ENCODE measurements at regions not wholly inside any gene's neighbourhood (a gene's known extent, or its start where the extent isn't known, plus 50 kb on each side); places are given as distances from the start of the nearest gene placed in this dataset.

- DNase-seq (ENCODE audit: low spot score): no peak
Measured at GRCh38 chr16:80041410-80041809, 440.9 kb upstream of the MAF start.

- DNase-seq (ENCODE audit: low spot score): no peak
Measured at GRCh38 chr16:80040814-80041213, 440.3 kb upstream of the MAF start.

- DNase-seq (ENCODE audit: low spot score): no peak
Measured at GRCh38 chr16:80040413-80040812, 439.9 kb upstream of the MAF start.

GRCh38 chr16:80039777-80040176 is 439.2 kb upstream of the MAF start:
- DNase-seq (ENCODE audit: low spot score): no peak

GRCh38 chr16:80038566-80038965 is 438.0 kb upstream of the MAF start:
- DNase-seq (ENCODE audit: low spot score): no peak

DNA sequence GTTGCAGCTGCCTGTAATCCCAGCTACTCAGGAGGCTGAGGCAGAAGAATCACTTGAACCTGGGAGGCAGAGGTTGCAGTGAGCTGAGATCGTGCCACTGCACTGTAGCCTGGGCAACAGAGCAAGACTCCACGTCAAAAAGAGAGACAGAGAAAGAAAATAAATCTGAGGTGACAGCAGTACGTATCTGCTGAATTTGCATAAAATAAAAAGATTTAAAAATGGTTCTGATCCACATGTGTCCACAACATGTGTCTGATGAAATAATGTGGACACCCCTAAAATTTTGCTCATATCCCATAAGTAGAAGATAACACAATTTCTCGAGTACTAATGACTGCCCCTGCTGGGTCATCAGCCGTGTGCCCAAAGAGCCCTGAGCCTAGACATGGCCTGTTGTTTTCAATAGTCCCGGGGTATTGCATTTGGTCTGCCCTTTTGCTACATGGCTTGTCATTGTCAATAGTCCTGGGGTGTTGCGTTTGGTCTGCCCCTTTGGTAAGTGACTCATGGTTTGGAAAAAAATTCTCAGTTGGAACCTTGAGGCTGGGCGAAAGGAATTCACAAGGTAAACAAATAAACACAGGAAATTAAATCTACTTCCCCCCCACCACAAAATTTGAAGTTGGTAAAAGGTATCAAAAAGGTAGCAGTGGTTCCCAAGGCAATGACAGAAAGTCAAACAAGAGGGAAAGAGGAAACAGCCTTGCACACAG is 434.6 kb upstream of the MAF start:
- DNase-seq (ENCODE audit: low spot score): no peak

- no peak for DNase-seq (ENCODE audit: low spot score)
Measured at GRCh38 chr16:80034469-80034826, 433.9 kb upstream of the MAF start.

DNA sequence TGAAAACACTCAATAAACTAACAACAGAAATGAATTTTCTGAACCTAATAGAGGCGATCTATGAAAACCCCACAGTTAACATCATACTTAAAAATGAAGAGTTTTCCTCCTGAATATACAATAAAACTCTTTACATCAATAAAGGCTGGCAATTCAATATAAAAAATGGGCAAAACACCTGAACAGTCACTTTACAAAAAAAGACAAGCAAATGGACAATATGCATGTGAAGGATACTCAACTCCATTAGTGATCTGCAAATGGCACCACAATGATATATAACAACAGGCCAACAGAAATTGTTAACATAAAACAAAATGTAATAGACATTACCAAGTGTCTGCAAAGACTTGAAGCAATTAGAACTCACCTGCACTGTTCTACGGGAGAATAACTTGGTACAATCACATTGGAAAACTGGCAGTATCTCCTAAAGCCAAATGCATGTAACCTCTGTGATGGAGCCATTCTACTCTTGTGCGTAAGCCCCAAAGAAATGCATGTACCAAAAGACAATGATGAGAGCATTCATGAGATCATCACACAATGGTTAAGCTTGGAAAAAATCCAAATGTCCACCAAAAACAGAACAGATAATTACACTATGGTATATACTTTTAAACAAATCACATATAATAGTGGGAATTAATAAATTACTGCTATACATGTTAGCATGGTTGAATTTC is 433.4 kb upstream of the MAF start:
- no peak for DNase-seq (ENCODE audit: low spot score)

GRCh38 chr16:80029761-80030481 is 429.4 kb upstream of the MAF start:
- no peak for DNase-seq (ENCODE audit: low spot score)

- no peak for DNase-seq (ENCODE audit: low spot score)
Measured at GRCh38 chr16:80029381-80029630, 428.8 kb upstream of the MAF start.

DNA sequence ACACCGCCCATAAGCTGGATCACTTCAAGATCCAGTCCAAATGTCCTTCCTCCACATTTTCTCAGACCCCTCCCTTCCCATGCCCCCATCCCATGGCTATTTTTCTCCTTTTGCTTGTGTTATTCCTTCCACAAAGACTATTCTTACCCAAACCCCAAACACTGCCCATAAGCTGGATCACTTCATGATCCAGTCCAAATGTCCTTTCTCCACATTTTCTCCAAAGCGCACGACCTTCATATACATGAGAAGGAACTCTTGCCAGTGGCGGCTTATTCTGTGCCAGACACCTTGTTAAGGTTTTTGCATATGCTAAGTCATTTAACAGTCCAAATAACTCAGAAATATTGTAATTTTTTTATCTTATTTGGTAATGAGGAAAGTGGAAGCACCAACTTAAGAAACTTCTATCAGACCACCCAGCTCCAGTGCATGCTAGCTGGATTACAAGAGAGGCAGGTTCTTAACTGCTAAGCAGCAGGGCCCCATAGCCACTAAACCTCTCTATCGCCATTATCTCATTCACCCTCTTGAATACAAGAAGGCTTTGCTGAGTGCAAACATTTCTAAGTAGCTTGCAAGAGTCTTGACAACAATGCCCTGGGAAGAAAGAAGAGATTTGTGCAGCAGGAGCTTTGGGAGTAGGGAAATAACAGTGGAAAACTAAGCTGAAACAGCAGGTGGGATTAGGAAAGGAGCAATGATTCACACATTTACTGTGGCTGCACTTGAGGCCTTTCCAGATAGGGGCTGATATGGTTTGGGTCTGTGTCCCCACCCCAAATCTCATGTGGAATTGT is 428.2 kb upstream of the MAF start:
- DNase-seq (ENCODE audit: low spot score): no peak

DNA sequence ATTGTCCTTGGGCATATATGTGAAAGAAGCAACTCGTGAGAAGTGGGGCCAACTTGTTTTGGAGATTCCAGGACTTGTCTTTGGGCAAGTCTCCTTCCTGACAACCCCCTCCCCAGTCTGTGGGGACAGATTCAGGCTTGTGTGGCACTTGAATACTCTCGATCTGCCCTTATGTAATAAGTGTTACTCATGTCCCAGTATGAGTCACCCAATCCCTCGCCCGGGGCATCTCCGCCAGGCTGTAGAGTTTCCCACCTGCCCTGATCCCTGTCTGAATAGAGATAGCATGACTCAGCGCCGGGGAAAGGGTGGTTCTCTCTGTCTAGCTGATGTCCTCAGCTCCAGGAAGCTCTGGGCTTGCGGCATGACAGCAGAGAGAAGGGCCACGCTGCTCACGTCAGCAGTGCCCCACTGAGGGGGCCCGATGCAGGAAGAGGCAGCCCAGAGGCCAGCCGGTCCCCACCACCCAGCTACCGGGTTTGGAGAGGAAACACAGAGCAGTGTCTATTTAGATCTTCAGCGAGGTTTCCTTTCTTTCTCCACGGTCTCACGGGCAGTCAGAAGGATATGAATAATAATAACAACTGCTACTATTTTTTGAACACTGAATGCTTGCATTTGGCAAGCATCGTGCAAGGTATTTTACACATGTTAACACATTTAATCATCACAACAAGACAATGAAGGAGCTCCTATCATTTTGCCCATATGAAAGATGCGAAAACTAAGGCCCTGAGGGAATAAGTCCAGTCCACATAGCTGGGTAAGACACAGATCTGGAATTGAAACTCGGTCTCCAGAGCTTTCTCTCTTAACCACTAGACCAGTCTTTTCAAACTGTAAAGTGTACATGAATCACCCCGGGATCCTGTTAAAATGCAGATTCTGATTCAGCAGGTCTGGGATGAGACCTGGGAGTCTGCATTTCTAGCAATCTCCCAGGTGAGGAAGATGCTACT is 426.7 kb upstream of the MAF start:
- DNase-seq (ENCODE audit: low spot score): peak; percentile 51

DNA sequence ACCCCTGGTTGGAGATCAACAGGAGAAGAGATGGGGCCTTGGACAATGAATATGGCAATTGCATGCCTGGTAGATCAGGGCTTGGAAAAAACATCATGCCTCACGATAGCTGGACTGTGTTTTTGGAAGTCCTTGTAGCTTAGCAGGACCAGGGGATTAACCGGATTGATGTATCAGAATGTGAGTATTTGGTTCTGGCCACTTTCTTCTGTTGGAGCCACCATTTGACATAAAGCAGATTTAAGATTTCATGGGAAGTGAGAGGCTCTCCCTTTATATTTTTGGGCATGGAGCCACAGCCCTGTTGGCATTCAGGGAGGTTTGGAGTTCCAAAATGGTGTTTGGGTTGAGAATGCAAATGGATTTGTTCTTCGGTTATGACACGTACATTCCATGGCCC is 424.7 kb upstream of the MAF start:
- DNase-seq (ENCODE audit: low spot score): no peak

DNA sequence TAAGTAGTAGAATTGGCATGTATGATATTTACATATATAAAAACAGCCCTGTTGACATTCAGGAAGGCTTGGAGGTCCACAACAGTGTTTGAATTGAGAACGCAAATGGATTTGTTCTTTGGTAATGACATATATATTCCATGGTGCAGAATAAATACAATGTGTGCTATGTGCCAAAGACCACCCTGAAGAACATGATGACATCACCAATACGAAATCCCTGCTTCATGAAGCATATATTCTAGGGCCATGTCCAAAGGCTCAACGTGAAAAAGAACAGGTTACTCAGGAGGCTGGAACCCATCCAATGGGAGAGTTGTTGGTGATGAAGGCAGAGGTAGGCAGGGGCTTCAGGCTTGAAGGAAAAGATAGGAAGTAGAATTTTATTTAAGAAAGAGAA is 423.9 kb upstream of the MAF start:
- no peak for DNase-seq (ENCODE audit: low spot score)

DNA sequence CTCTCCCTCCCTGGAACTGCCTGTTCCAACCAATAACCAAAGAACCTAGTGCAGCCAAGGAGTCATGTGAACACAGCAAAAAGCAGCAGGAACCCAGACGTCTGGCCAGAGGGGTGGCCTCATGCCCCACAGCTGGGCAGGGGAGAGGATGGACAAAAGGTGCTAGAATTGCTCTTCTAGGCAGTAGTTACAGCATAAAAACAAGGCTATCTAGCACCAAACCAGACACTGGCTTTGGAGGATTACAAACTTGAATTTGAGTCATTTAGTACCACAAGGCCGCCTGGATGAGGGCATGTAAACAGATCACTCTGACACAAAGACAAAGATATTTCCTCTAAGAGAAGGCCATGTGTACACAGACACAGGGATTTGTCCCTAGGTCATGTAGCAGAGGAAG is 423.3 kb upstream of the MAF start:
- no peak for DNase-seq (ENCODE audit: low spot score)

DNA sequence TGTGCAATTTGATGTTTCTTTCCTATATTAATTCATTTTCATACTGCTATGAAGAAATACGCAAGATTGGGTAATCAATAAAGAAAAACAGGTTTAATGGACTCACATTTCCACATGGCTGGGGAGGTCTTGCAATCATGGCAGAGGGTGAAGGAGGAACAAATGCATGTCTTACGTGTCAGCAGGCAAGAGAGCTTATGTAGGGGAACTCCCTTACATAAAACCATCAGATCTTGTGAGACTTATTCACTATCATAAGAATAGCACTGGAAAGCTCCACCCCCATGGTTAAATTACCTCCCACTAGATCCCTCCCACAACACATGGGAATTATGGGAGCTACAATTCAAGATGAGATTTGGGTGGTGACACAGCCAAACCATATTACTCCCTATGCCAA is 418.9 kb upstream of the MAF start:
- no peak for DNase-seq (ENCODE audit: low spot score)

DNA sequence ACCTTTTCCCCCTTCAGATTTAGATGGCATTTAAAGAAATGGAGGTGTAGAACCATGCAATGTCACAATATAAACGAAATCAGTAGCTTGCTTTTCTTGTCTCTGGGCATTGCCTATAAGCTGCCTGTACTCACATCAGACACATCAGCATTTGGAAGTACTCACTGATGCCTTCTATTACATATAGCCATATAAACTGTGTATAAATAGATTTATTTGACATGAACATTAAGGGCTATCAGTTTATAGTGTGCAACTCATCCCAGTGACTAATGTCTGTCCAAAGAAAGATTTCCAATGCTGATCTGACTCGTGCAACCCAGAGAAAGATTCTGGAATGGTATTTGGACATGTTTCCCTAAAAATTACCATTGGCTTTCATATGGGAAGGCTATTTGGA is 417.9 kb upstream of the MAF start:
- DNase-seq (ENCODE audit: low spot score): no peak

DNA sequence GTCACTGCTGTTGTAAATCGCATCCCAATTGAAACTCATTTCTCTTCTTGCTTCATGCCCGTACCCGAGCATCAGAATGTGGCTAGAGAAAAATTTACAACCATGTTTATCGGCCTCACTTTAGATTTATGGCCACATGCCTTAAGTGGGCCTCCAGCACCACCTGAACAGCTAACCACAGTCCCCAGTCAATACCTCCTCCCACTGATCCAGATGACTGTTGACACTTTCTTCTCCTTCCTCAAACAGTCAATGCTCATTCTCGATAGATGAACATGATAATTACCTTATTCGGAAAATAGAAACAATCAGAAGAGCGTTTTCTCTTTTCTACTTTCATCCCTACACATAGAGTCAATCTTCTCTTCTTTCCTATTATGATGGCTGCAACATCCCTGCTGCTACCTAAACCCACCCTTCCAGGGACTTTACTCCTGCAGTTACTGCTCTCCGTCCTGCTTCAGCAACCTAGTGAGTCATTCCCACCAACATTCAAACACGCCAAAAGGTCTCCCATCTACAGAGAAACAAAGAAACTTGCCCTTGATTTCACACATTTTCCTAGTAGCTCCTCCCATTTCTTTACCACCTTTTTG is 416.3 kb upstream of the MAF start:
- no peak for DNase-seq (ENCODE audit: low spot score)

DNA sequence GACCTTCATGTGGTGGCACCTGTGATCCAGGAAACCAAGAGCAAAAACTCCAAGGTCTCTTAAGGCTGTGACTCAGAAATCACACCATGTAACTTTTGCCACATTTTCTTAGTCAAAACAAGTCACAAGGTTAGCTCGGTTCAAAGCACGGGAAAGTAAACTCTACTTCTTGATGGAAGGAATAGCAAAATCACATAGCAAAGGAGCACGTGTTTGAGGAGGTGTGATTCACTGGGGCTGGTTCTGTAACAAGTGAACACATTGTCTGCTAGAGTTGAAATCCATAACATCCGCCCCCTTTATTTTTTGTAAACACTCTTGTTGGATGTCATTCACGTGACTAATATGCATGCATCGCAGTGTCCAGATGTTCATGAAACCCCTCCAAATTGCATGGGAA is 415.0 kb upstream of the MAF start:
- DNase-seq (ENCODE audit: low spot score): no peak

- peak; percentile 34 for DNase-seq (ENCODE audit: low spot score)
Measured at GRCh38 chr16:80014241-80014939, 413.9 kb upstream of the MAF start.

- no peak for DNase-seq (ENCODE audit: low spot score)
Measured at GRCh38 chr16:80012586-80012985, 412.0 kb upstream of the MAF start.

Data from HuH-7.5 (cell line).